HG03196 (cell line): ENCODE measurements at regions not wholly inside any gene's neighbourhood (a gene's known extent, or its start where the extent isn't known, plus 50 kb on each side); places are given as distances from the start of the nearest gene placed in this dataset.
A peak's percentile ranks its signal among the peaks of the same experiment; 100 is the strongest.

ENCODE experiments used
- ATAC-seq: cut with Tn5 transposase; IDR thresholded peaks from one replicate; pipeline ENCODE4 v1.9.1; 2021; ENCODE audit not compliant: unreplicated experiment

DNA sequence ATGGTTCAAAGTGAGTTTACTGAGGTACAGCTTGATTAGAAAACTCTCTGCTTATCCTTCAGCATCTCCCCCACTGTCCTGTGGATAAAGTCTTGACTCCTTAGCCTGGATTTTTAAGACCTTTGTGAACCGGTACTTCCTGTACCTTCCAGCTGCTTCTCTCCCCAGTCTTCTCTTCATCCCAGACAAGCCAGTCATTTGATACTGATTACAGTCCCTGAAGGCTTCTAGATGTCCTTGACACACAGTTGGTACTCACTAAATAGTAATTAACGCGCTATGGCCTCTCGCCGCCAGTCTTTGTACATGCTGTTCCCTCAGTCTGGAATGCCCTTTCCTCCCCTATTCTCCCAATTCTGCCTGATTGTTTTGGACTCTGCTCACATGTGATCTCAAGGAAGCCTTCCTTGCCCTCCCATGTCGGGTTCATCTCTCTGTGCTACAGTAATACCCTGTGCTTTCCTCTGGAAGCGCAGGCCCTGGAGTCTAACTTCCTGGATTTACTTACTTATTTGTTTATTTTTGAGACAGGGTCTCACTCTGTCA, 50.6 kb upstream of the PTGR2 start:
- ATAC-seq, result no peak

DNA sequence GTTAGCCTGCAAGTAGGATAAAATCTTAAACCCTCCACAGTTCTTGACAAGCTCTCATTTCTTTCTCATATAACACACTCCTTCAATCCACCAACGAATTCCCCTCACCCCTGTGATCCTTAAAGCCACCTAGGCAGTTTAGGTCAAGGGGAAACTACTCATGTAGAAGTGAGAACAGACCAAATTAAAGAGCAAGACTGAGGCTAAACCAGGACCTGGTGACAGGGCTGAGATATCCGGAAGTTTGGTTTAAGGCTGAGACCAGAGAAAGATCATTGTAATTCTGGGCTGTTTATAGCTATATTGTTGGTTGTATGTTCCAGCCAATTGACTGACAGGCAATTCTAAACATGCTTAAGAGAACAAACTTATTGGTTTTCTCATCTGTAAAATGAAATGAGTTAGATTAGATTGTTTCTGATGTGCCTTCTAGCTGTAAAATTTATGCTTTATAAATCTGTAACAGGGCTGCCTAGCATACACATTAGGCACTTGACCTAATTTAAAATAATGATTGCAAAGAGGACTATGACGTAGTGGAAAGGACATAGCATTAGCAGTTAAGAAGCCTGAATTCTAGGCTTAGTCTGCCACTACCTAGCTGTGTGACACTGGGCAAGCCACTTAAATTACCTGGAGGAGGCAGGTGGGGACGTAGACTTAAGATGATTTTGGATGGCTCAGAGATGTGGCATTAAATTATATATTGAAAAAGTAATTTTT, 53.9 kb upstream of the PTGR2 start:
- ATAC-seq, result no peak

DNA sequence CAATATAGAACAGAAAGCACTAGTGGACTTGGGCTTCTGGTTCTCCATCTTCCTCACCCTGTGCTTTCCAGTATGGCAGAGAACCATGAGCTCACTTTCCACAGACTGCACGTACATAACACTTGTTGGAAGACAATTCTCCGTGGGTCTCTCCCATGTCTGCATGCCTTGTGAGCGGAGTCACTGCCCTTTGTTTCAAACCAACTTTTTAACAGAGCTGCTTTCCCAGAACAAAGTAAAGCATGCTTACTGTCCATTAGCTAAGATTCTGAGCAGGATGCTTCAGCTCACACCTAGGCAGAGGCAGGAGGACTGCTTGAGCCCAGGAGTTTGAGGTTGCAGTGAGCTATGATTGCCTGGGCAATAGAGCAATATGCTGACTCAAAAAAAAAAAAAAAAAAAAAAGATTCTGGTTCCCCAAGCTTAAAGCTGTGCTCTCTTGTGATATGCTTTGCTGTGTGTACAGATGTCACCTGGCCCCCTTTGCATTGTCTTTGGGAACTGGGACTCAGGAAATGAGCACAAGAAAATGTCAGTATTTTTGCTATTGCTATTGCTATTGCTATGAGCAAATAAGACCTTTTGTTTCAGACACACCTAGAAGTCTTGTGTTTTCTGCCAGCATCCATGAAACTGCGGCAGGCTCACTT, 54.6 kb upstream of the PTGR2 start:
- ATAC-seq, result no peak

DNA sequence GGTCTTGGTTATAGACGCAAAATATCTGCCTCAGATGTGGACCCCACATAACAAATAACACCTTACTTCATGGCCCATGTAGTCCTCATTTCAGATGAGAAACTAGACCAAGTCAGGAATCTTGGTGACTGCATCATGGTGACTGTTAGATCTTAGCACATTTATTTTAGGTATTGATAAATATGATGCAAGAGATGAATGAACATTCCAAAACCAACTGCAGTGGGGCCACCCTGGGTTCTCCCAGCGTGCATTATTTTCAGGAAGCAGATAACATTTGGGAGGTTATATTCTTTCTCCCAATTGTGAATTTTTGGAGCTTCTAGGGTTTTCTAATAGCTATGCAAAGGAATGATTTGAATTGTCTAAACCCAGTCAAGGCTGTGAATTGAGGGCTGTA, 55.2 kb upstream of the PTGR2 start:
- ATAC-seq, result no peak

DNA sequence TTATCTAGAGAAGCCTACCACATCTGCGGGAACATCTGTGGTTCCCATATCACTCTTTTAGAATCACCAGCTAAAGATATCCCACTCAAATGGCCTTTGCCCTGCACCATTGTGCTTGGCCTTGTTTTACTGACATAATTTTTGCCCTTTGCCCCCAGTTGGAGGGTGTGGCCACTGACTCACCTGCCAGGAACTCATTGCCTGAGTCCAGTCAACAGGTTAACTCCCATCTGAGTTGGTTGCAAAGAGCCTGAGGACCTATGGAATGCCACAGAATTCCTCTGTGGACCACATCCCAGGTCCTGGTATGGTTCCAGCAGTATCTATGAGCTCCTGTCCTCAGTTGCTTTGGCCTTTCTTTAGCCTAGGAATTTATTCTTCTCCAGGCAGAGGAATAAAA, 55.7 kb upstream of the PTGR2 start:
- ATAC-seq, result no peak

DNA sequence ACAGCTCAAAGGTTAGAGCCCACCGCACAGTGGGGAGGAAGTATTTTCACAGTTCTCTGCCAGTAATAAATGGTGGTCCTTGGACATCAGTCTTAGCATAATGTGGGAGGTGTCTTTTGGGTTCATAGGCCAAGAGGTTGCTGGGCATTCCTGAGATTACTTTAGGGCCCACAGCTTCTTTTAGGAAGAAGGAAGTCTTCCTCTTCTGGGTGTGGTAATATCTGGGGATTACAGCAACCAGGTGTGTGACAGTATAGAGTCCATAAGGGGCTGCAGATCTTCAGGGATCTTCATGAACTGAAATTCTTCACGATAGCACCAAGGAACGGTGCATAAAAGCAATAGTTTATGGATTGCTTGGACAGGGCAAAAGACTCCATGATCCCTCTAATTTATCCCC, 56.2 kb upstream of the PTGR2 start:
- ATAC-seq, result no peak

DNA sequence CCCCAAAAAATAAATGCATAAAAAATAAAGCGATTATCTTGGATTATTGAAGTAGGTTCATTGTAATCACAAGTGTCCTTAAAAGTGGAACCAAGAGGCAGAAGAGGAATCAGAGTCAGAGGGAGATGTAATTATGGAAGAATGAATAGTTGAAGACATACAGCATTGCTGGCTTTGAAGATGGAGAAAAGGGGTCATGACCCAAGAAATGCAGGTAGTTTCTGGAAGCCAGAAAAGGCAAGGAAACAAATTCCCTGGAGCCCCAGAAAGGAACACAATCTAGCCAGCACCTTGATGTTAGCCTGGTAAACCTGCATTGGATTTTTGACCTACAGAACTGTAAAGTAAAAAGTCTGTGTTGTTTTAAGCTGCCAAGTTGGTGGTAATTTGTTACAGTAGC, 57.5 kb upstream of the PTGR2 start:
- no peak for ATAC-seq

DNA sequence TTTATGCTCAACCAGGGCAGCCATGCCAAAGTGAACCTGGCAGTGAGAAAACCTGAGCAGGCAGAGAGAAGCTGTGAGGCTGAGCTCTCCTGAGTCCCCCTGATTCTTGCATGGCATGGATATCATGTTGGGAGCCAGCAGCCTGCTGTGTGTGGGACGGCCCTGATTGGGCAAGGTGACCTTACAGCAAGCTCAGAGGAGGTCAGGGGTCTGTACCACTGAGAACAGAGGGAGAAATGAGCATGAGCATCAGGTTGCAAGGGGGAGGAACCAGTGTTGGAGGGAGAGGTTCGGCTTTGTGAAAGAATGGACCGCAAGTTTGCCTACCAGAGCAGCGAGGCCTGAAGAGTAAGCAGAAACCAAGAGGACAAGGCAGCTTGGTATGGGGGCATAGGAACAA, 59.1 kb upstream of the PTGR2 start:
- no peak for ATAC-seq

DNA sequence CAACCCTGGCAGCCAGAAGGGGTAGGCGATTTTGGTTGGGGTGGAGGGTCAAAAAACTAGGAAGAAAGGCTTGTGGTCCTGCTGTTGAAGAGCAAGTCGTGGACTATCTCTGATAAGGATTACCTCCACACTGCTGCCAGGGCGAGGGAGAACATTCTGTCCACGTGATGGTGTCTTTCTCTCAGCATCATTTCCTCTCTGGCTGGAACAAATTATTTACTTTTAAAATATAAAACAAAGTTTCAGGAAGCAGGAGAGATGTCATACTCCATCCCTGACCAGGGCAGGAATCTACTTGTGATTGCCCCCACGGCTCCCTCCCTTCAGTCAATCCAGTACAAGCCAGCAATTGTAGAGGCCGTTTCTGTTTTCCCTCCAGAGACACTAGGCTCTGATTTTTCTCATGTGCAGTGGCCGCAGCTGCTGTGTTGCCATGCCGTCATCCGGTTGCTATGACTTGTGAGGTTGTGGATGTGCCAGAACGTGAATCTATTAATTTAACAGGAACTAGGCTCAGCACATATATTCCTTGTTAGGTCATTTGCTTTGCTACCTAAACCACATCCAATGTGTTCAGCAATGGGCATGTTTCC, 61.5 kb upstream of the PTGR2 start:
- no peak for ATAC-seq

DNA sequence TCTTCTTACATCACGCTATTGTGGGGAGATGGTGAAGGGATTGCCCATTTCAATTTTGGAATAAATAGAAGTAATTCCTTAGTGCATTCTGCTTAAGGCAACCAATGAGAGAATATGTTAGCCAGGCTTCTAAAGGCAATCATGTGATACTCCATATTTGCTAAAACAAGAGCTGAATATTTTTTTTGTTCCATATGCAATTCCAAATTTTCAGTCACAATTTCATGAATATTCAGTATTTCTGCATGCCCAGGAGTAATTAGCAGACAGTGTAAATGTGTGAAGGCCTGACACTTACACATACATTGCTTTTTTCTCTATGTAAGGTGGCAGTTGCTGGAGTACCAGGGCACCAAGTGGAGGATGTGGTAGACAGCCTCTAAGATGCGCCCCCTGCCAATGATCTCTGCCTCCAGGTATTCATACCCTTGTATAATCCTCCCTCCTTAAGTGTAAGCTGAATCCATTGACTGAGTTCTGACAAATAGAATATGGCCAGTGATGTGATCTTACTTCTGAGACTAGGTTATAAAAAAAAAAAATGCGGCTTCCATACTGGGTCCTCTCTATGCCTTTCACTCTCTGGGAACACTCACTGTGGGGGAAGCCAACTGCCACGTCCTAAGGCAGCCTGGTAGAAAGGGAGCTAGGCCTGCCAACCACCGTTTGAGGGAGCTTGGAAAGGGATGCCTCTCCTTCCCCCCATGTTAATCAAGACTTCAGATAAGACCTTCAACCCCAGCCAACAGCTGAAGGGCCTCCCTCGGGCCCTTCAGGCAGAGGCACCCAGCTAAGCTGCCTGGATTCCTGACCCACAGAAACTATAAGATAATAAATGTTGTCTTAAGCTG, 62.7 kb upstream of the PTGR2 start:
- ATAC-seq, result no peak

DNA sequence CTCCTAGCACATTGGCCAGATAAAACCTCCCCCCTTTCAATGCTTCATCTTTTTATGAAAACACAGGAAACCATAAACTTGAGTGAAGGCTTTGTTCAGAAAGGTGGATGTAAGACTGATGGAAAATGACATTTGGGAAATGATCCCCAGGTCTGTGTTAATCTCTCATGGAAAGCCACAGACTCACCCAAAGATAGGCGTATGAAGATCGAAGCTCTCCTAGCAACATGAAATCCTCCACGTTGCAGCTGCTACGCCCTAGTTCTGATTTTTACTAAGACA, 63.4 kb upstream of the PTGR2 start:
- no peak for ATAC-seq

DNA sequence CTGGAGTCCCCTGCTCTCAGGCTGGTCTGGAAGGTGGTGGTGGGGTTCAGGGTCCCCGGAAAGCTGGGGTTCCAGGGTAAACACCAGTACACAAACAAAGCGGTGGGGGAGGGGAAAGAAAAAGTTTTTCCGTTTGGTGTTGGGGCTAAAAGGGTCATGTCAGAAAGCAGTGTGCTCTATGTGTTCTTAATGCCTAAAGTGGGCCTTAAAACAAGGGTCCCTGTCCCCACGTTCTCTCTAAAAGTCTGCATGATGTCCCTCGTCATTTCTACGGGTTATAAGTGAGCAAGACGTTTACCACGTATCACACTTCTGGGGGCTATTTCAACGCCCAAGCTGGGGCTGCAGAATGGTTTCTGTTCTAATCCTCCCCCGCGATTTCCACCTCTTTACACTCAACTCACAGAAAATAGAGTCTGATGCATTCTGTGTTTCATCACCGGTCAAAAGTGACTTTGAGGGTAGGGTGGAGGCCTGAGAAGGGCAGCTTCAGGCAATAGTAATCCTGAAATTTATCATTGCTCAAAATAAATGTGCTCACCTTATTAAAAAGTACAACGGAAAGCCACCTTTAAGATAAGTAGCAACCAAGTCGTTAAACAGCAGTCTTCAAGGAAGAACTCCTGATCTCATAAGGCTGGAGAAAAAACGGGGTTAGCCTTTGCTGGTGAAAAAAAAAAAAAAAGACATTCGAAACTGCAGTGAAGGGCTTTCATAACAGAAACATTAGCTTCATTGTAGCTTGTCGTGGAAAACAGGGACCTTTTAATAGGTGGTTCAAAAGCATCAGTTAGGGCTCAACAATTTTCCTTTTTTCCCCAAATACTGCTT, 63.9 kb upstream of the PTGR2 start:
- ATAC-seq, result no peak

DNA sequence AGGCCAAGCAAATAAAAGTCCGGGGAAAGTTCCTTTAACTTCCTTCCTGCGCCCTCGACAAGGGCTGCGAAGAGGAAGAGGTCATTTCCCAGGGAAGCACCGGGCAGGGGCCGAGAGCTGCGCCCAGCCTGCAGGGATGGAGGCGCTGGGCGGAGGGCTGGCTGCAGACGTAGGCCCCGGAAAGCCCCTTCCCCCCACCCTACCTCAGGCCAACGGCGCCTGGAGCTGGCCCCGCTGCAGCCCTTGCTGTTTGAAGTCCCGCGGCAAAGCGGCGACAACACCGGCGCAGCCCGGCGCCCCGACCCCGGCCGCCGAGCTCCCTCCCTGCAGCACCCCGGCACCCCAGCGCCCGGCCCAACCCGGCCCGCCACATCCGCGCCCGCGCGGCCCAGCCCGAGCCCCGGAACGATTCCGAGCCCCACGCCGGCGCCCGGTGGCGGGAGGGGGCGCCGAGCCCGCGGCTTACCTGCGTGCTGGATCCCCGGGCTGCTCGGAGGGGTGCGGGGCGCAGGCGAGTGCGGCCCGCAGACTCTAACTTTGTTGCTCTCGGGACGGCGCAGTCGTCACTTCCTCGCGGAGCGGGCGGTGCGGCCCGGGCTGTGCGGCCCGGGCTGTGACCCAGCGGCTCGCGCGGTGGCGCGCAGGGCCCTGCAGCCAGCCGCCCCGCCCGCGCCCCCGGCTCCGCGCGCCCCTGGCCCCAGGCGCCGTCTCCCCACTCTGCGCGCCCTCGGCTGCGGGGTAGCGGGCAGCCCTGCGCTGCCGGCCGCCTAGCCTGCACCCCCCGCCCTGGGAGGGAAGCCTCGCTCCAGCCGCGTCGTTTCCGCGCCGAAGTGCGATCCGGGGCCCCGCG, 64.8 kb upstream of the PTGR2 start:
- ATAC-seq, result peak; percentile 43

DNA sequence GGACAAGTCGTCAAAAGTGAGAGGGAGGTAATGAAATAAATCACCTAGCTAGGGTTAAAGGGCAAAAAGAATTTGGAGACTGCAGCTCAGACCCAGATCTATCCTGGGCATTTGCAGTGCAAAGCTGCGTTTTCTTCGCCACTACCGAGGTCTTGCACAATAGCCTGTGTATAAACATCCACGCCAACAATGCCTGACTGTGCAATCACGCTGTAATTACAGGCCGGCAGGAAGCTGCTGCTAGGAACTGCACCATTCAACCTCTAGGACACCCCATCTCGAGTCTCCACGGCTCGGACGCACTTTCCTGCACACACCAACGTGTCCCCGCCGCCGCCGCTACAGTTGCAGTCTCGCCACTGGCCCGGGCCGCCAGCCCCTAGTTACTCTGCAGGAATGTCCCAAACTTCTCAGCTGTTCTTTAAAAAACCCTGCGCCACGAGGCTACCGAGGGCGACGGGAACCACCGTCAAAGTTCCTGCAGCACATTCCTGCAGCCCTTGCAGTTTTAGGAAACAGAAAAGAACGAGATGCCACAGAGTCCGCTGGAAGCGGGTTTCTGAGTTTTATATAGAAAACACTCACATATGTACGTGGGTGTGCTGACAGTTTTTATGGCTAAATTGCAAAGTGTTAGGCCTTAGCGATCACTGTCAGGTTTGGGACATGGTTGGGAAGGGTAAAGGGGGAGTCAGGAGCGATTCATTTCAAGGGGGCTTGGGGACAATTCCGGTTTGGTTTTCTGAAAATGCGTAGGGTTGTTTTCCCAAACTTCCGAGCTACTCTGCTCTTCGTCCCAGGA, 65.6 kb upstream of the PTGR2 start:
- no peak for ATAC-seq

DNA sequence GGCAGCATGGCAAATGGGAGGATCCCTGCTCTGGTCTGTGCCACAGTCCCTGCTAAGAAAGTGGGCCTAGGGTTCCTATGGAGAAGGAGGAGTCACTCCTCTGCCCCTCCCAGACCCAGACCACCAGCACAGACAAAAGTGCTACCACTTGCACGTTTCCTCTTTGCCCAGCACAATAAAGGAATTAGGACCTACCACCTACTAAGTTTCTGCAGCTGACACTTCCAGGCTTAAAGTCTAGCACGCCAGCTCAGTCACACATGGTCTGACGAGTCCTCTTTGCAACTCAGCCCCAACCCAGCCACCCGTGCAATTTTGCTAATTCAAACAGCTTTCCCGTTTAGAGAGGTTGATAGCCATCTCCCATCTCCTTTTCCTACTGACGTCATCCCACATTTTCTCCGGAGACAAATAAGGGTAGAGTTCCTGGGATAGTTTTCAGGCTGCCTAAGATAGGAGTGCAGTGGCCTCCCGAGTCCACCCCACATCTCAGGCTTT, 66.2 kb upstream of the PTGR2 start:
- no peak for ATAC-seq

DNA sequence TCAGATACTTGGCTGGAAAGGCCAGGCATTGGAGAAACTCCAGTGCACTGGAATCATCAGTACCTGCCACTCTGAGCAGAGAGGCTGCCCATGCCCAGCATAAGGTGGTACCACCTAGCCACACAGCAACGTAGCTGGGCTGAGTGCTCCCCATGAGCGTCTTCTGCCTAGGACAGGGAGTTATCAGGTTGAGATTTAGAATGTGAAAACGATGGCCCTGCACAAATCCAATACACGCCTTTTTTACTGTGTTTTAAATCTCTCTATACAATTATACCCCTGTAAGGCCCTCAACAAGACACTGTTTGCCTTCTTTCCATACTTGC, 66.7 kb upstream of the PTGR2 start:
- ATAC-seq, result no peak

DNA sequence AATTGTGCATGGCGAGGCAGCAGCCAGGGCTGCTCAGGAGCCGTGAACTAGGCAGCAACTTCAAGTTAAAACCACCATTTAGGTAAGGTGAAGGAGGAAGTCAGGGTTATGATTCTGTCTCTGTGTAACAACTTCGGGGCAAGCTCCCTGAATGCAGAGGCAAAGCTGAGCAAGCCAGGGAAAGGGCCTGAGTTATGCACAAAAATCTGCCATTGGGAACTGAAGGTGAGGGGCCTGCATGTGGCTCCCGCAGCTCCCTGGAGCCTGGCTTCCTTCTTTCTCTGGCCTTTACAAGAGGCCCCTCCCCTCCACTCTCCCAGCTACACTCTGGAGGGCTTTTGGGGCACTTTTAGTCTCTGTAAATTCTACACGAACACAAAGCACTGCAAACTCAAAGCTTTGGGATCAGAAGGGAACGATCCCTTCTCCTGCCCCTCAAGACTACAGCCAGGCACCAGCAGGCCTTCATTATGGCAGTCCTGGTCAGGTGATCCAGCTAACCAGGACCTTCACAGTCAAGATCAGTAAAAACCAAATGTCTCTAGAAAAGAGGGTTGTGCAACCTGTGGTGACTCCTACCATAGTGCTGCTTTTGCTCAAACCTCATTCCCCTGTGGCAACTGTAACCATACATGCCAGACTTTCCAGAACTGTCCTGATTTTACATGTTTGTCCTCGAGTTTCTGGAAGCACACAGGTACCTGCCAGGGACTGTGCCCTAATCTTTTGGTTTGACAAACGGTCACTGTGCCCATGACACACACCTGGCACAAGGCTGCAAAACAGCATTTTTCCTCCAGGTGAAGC, 67.2 kb upstream of the PTGR2 start:
- no peak for ATAC-seq

DNA sequence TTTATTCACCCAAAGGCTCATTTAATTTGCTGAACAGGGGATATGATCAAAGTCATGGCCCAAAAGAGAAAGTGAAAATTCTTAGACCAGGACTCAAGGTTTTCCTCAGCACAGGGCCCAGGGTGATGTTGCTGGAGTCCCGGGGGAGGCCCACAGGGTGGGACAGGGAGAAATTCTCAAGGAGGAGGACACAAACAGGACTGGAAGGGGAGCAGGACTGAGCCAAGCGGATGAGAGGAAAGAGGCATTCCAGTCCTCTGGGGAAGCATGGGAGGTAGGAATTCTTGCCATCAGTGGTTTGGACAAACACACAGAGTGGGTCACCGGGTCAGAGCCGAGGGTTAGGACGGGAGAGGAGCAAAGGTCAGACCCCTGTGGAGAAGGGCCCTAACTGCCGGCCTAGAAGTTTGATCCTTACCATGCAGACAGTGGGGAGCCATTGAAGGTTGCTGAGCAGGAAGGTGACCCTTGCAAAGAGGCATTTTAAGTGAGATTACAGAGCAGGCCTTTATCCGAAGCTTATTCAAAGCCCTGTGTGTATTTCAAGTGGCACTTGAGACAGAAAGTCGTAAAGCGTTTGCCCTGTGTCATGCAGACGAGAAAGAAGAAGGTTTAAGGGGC, 68.4 kb upstream of the PTGR2 start:
- no peak for ATAC-seq
